Ishikawa (cell line): ENCODE measurements at regions not wholly inside any gene's neighbourhood (a gene's known extent, or its start where the extent isn't known, plus 50 kb on each side); places are given as distances from the start of the nearest gene placed in this dataset.

Experiments
- CEBPB ChIP-seq: IDR thresholded peaks from 2 replicates; pipeline ENCODE4 v1.6.1; 2012
- EGR1 ChIP-seq: IDR thresholded peaks from 2 replicates; pipeline ENCODE4 v1.6.1; 2012
- NFIC ChIP-seq: IDR thresholded peaks from 2 replicates; pipeline ENCODE4 v1.6.1; 2012
- RAD21 ChIP-seq: IDR thresholded peaks from 2 replicates; pipeline ENCODE4 v1.6.1; 2012; ENCODE audit warnings: low read depth
- TAF1 ChIP-seq: IDR thresholded peaks from 2 replicates; pipeline ENCODE4 v1.6.1; 2012; ENCODE audit warnings: low read depth, mild to moderate bottlenecking
- TCF12 ChIP-seq: IDR thresholded peaks from 2 replicates; pipeline ENCODE4 v1.6.1; 2012; ENCODE audit warnings: low read depth
- TF ChIP-seq, protein P1 (sequence below): IDR thresholded peaks from 2 replicates; pipeline ENCODE4 v1.6.1; 2012; ENCODE audit warnings: low read depth, mild to moderate bottlenecking

DNA sequence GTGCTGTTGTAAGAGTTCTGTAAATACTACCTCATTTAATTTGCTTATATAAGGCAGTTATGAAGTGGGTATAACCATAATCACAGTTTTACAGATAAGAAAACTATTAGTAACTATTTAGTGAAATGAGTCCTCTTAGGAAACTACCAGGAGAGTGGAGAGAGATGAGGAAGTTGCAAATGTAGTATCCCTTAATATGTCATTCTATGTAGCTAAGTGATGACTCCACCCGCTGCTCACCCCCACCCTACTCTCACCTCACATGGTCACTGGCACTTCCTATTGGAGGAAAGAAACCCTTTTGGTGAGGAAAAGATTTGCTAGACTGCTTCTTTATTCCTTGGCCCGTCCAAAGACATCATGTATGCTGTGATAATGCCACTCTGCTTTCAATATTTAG, 241.8 kb upstream of the SLC24A2 start:
- TF ChIP-seq CEBPB = no peak
- TF ChIP-seq RAD21 = no peak
- TF ChIP-seq, protein P1, sequence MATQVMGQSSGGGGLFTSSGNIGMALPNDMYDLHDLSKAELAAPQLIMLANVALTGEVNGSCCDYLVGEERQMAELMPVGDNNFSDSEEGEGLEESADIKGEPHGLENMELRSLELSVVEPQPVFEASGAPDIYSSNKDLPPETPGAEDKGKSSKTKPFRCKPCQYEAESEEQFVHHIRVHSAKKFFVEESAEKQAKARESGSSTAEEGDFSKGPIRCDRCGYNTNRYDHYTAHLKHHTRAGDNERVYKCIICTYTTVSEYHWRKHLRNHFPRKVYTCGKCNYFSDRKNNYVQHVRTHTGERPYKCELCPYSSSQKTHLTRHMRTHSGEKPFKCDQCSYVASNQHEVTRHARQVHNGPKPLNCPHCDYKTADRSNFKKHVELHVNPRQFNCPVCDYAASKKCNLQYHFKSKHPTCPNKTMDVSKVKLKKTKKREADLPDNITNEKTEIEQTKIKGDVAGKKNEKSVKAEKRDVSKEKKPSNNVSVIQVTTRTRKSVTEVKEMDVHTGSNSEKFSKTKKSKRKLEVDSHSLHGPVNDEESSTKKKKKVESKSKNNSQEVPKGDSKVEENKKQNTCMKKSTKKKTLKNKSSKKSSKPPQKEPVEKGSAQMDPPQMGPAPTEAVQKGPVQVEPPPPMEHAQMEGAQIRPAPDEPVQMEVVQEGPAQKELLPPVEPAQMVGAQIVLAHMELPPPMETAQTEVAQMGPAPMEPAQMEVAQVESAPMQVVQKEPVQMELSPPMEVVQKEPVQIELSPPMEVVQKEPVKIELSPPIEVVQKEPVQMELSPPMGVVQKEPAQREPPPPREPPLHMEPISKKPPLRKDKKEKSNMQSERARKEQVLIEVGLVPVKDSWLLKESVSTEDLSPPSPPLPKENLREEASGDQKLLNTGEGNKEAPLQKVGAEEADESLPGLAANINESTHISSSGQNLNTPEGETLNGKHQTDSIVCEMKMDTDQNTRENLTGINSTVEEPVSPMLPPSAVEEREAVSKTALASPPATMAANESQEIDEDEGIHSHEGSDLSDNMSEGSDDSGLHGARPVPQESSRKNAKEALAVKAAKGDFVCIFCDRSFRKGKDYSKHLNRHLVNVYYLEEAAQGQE = no peak
- no peak for TF ChIP-seq TAF1
- TF ChIP-seq EGR1 = no peak
- TF ChIP-seq TCF12 = no peak
- TF ChIP-seq NFIC = no peak
